ENCODE measurements at regions not wholly inside any gene's neighbourhood (a gene's known extent, or its start where the extent isn't known, plus 50 kb on each side); places are given as distances from the start of the nearest gene placed in this dataset.

DNA sequence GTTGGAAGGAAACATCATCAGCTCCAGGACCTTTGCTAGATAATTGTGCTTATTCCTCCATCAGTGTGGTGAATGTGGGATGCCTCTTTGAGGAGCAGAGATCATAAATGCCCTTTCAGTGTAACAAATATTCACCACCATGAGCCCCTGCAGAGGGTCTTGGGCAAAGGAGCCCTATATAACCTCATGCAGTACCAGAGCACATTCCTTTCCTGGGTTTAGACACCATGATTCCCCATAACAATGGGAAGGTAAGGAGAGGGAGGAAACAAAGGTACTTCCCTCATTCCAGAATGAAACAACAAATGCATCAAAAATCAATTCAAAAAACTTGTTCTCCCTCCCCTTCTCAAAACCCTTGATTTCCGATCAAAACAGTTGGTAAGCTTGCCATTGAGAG is 103.4 kb upstream of the PROX1 start:
- H3K4me3 ChIP-seq, result no peak overlapping the region
- 0% methylated on average over 1 of the region's 1 CpG for WGBS, 2 donors
- TF ChIP-seq POLR2A (IDR thresholded peaks at IDR 0.05), result no peak
- TF ChIP-seq EP300 (IDR thresholded peaks at IDR 0.05), result no peak
- no peak for TF ChIP-seq CTCF (IDR thresholded peaks at IDR 0.05)
- TF ChIP-seq POLR2AphosphoS5 (IDR thresholded peaks at IDR 0.05), result no peak
- H3K9me3 ChIP-seq, result no peaks in the 10 kb centered on the region
- no peaks in the 10 kb centered on the region for H3K4me1 ChIP-seq
- no peak for DNase-seq
- H3K27ac ChIP-seq, result no peak overlapping the region
- ATAC-seq (ENCODE audit: low FRiP score in 2 of 2), result no peak
- H3K36me3 ChIP-seq, result no peaks in the 10 kb centered on the region
- H3K27me3 ChIP-seq, result no peaks in the 10 kb centered on the region

- no peak for TF ChIP-seq EP300 (IDR thresholded peaks at IDR 0.05)
- no peak for TF ChIP-seq POLR2A (IDR thresholded peaks at IDR 0.05)
- no peak for TF ChIP-seq POLR2AphosphoS5 (IDR thresholded peaks at IDR 0.05)
- no peak for TF ChIP-seq CTCF (IDR thresholded peaks at IDR 0.05)
Observed at GRCh38 chr1:213884942-213885341, 102.8 kb upstream of the PROX1 start.

DNA sequence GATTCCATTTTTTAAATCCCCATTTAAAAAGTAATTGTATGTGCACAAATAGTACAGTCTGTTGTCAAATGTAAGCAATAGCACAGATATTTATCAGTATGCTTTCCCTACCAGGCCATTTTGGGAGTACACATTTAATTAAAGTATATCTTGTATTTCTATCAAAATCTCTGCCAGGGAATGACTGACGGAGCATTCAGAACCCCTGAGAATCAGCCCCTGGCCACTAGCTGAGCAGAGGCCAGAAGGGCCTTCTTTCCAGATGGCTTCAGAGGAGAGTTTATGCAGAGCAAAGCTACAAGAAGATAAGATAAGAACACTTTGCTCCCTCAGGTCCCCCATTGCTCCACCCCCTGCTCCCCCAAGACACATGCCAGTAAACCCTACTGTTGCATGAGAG is 99.9 kb upstream of the PROX1 start:
- H3K9me3 ChIP-seq, result no peaks in the 10 kb centered on the region
- H3K4me1 ChIP-seq, result no peaks in the 10 kb centered on the region
- no peak for DNase-seq
- TF ChIP-seq POLR2AphosphoS5 (IDR thresholded peaks at IDR 0.05) (no peak), POLR2A (IDR thresholded peaks at IDR 0.05) (no peak), EP300 (IDR thresholded peaks at IDR 0.05) (no peak)
- no peak for ATAC-seq (ENCODE audit: low FRiP score in 2 of 2)
- H3K4me3 ChIP-seq, result no peak overlapping the region
- no peaks in the 10 kb centered on the region for H3K36me3 ChIP-seq
- no peaks in the 10 kb centered on the region for H3K27me3 ChIP-seq
- WGBS, 2 donors, result 85 to 94% methylated on average over 1 of the region's 1 CpG
- no peak overlapping the region for H3K27ac ChIP-seq

More at GRCh38 chr1:213884942-213885341, 102.8 kb upstream of the PROX1 start:
- Histone ChIP-seq H3K36me3 (no peaks in the 10 kb centered on the region), H3K4me1 (no peaks in the 10 kb centered on the region), H3K27me3 (no peaks in the 10 kb centered on the region), H3K9me3 (no peaks in the 10 kb centered on the region), H3K27ac (no peak overlapping the region), H3K4me3 (no peak overlapping the region)
- no peak for DNase-seq
- no peak for ATAC-seq (ENCODE audit: low FRiP score in 2 of 2)
- 90 to 94% methylated on average over 4 of the region's 4 CpGs for WGBS, 2 donors

- no peak for TF ChIP-seq POLR2AphosphoS5 (IDR thresholded peaks at IDR 0.05)
- TF ChIP-seq POLR2A (IDR thresholded peaks at IDR 0.05), result no peak
- no peak for TF ChIP-seq CTCF (IDR thresholded peaks at IDR 0.05)
- no peak for TF ChIP-seq EP300 (IDR thresholded peaks at IDR 0.05)
- H3K27me3 ChIP-seq, result no peaks in the 10 kb centered on the region
- H3K27ac ChIP-seq, result no peak overlapping the region
- DNase-seq (no peak), ATAC-seq (ENCODE audit: low FRiP score in 2 of 2) (no peak)
- H3K9me3 ChIP-seq, result no peaks in the 10 kb centered on the region
- H3K4me3 ChIP-seq, result no peak overlapping the region
- no peaks in the 10 kb centered on the region for H3K36me3 ChIP-seq
- H3K4me1 ChIP-seq, result no peaks in the 10 kb centered on the region
- 66 to 69% methylated on average over 6 of the region's 6 CpGs for WGBS, 2 donors
Observed at GRCh38 chr1:213891989-213892902, 95.5 kb upstream of the PROX1 start.

- DNase-seq (no peak), ATAC-seq (ENCODE audit: low FRiP score in 2 of 2) (no peak)
- 81% methylated on average over 4 of the region's 4 CpGs for WGBS, 2 donors
Observed at GRCh38 chr1:213898684-213899083, 89.1 kb upstream of the PROX1 start.

More at GRCh38 chr1:213898684-213899083, 89.1 kb upstream of the PROX1 start:
- H3K4me3 ChIP-seq, result no peak overlapping the region
- no peak for TF ChIP-seq POLR2A (IDR thresholded peaks at IDR 0.05)
- TF ChIP-seq CTCF (IDR thresholded peaks at IDR 0.05), result no peak
- TF ChIP-seq POLR2AphosphoS5 (IDR thresholded peaks at IDR 0.05), result no peak
- TF ChIP-seq EP300 (IDR thresholded peaks at IDR 0.05), result no peak
- H3K4me1 ChIP-seq, result no peaks in the 10 kb centered on the region
- no peaks in the 10 kb centered on the region for H3K36me3 ChIP-seq
- no peaks in the 10 kb centered on the region for H3K9me3 ChIP-seq
- no peaks in the 10 kb centered on the region for H3K27me3 ChIP-seq
- no peak overlapping the region for H3K27ac ChIP-seq
